Activated naive CD8-positive, alpha-beta T cell (primary cell): ENCODE measurements at regions not wholly inside any gene's neighbourhood (a gene's known extent, or its start where the extent isn't known, plus 50 kb on each side); places are given as distances from the start of the nearest gene placed in this dataset.

Source experiments
- H3K27ac Mint-ChIP-seq: one replicate; pipeline ENCODE4 v1.8.0; 2021; ENCODE audit warnings: mixed read lengths
- H3K27me3 Mint-ChIP-seq: one replicate; pipeline ENCODE4 v1.8.0; 2021; ENCODE audit warnings: mixed read lengths
- H3K36me3 Mint-ChIP-seq: one replicate; pipeline ENCODE4 v1.8.0; 2021; ENCODE audit warnings: mixed read lengths
- H3K4me1 Mint-ChIP-seq: one replicate; pipeline ENCODE4 v1.8.0; 2021; ENCODE audit warnings: low read depth, mixed read lengths
- H3K4me3 Mint-ChIP-seq: one replicate; pipeline ENCODE4 v1.8.0; 2021; ENCODE audit warnings: mild to moderate bottlenecking, mixed read lengths
- H3K9me3 Mint-ChIP-seq: one replicate; pipeline ENCODE4 v1.8.0; 2021; ENCODE audit warnings: low read depth, mixed read lengths

GRCh38 chr14:104446611-104447010, 133.0 kb upstream of the C14orf180 start:
- Mint-ChIP-seq H3K4me1 (no peaks in the 10 kb centered on the region), H3K4me3 (no peak overlapping the region), H3K27ac (no peak overlapping the region), H3K36me3 (peaks cover 4% of the 10 kb centered on the region), H3K9me3 (peaks cover 7% of the 10 kb centered on the region), H3K27me3 (peaks cover 12% of the 10 kb centered on the region)

- Mint-ChIP-seq H3K4me3 (no peak overlapping the region), H3K36me3 (peaks cover 6% of the 10 kb centered on the region), H3K27me3 (peaks cover 16% of the 10 kb centered on the region), H3K4me1 (no peaks in the 10 kb centered on the region), H3K27ac (no peak overlapping the region), H3K9me3 (peaks cover 7% of the 10 kb centered on the region)
Observed at GRCh38 chr14:104447750-104448149, 131.8 kb upstream of the C14orf180 start.

GRCh38 chr14:104448321-104448720, 131.2 kb upstream of the C14orf180 start:
- Mint-ChIP-seq H3K4me3 (no peak overlapping the region), H3K4me1 (no peaks in the 10 kb centered on the region), H3K9me3 (peaks cover 7% of the 10 kb centered on the region), H3K36me3 (peaks cover 6% of the 10 kb centered on the region), H3K27ac (no peak overlapping the region), H3K27me3 (peaks cover 16% of the 10 kb centered on the region)

GRCh38 chr14:104448721-104449120, 130.8 kb upstream of the C14orf180 start:
- H3K27me3 Mint-ChIP-seq = peaks cover 16% of the 10 kb centered on the region
- H3K9me3 Mint-ChIP-seq = peaks cover 7% of the 10 kb centered on the region
- peaks cover 6% of the 10 kb centered on the region for H3K36me3 Mint-ChIP-seq
- H3K4me1 Mint-ChIP-seq = no peaks in the 10 kb centered on the region
- H3K27ac Mint-ChIP-seq = no peak overlapping the region
- no peak overlapping the region for H3K4me3 Mint-ChIP-seq

- peaks cover 7% of the 10 kb centered on the region for H3K9me3 Mint-ChIP-seq
- peaks cover 6% of the 10 kb centered on the region for H3K36me3 Mint-ChIP-seq
- no peak overlapping the region for H3K27ac Mint-ChIP-seq
- peaks cover 21% of the 10 kb centered on the region for H3K27me3 Mint-ChIP-seq
- no peaks in the 10 kb centered on the region for H3K4me1 Mint-ChIP-seq
- no peak overlapping the region for H3K4me3 Mint-ChIP-seq
Observed at GRCh38 chr14:104450811-104451401, 128.7 kb upstream of the C14orf180 start.

- peaks cover 6% of the 10 kb centered on the region for H3K36me3 Mint-ChIP-seq
- H3K4me1 Mint-ChIP-seq = no peaks in the 10 kb centered on the region
- peaks cover 23% of the 10 kb centered on the region for H3K27me3 Mint-ChIP-seq
- no peak overlapping the region for H3K4me3 Mint-ChIP-seq
- no peak overlapping the region for H3K27ac Mint-ChIP-seq
- H3K9me3 Mint-ChIP-seq = peaks cover 7% of the 10 kb centered on the region
Observed at GRCh38 chr14:104451474-104451873, 128.1 kb upstream of the C14orf180 start.

GRCh38 chr14:104458845-104459244, 120.7 kb upstream of the C14orf180 start:
- peaks cover 16% of the 10 kb centered on the region for H3K4me1 Mint-ChIP-seq
- no peak overlapping the region for H3K27ac Mint-ChIP-seq
- H3K36me3 Mint-ChIP-seq = no peaks in the 10 kb centered on the region
- no peaks in the 10 kb centered on the region for H3K9me3 Mint-ChIP-seq
- no peak overlapping the region for H3K4me3 Mint-ChIP-seq
- peaks cover 42% of the 10 kb centered on the region for H3K27me3 Mint-ChIP-seq

GRCh38 chr14:104460791-104461651, 118.5 kb upstream of the C14orf180 start:
- H3K27me3 Mint-ChIP-seq = peaks cover 41% of the 10 kb centered on the region
- peak overlapping the region; percentile 36 for H3K4me3 Mint-ChIP-seq
- H3K27ac Mint-ChIP-seq = no peak overlapping the region
- H3K36me3 Mint-ChIP-seq = no peaks in the 10 kb centered on the region
- no peaks in the 10 kb centered on the region for H3K9me3 Mint-ChIP-seq
- H3K4me1 Mint-ChIP-seq = peaks cover 16% of the 10 kb centered on the region

GRCh38 chr14:104461676-104462449, 117.7 kb upstream of the C14orf180 start:
- H3K4me3 Mint-ChIP-seq = peak overlapping the region; percentile 60
- no peaks in the 10 kb centered on the region for H3K9me3 Mint-ChIP-seq
- H3K27ac Mint-ChIP-seq = no peak overlapping the region
- no peaks in the 10 kb centered on the region for H3K36me3 Mint-ChIP-seq
- H3K27me3 Mint-ChIP-seq = peaks cover 38% of the 10 kb centered on the region
- peaks cover 16% of the 10 kb centered on the region for H3K4me1 Mint-ChIP-seq

GRCh38 chr14:104462651-104463630, 116.6 kb upstream of the C14orf180 start:
- H3K27me3 Mint-ChIP-seq = peaks cover 33% of the 10 kb centered on the region
- H3K4me3 Mint-ChIP-seq = peak overlapping the region; percentile 66
- H3K36me3 Mint-ChIP-seq = no peaks in the 10 kb centered on the region
- no peak overlapping the region for H3K27ac Mint-ChIP-seq
- no peaks in the 10 kb centered on the region for H3K9me3 Mint-ChIP-seq
- peaks cover 16% of the 10 kb centered on the region for H3K4me1 Mint-ChIP-seq

GRCh38 chr14:104464907-104465306, 114.7 kb upstream of the C14orf180 start:
- no peak overlapping the region for H3K27ac Mint-ChIP-seq
- H3K9me3 Mint-ChIP-seq = no peaks in the 10 kb centered on the region
- H3K36me3 Mint-ChIP-seq = no peaks in the 10 kb centered on the region
- H3K27me3 Mint-ChIP-seq = peaks cover 23% of the 10 kb centered on the region
- no peak overlapping the region for H3K4me3 Mint-ChIP-seq
- peaks cover 16% of the 10 kb centered on the region for H3K4me1 Mint-ChIP-seq

GRCh38 chr14:104465482-104466390, 113.8 kb upstream of the C14orf180 start:
- Mint-ChIP-seq H3K27ac (no peak overlapping the region), H3K9me3 (no peaks in the 10 kb centered on the region), H3K27me3 (peaks cover 15% of the 10 kb centered on the region), H3K4me1 (peaks cover 10% of the 10 kb centered on the region), H3K4me3 (no peak overlapping the region), H3K36me3 (no peaks in the 10 kb centered on the region)

GRCh38 chr14:104467236-104467635, 112.3 kb upstream of the C14orf180 start:
- Mint-ChIP-seq H3K36me3 (no peaks in the 10 kb centered on the region), H3K4me1 (peaks cover 4% of the 10 kb centered on the region), H3K4me3 (no peak overlapping the region), H3K27ac (no peak overlapping the region), H3K27me3 (peaks cover 15% of the 10 kb centered on the region), H3K9me3 (no peaks in the 10 kb centered on the region)
